SK-N-SH (cell line): ENCODE measurements at regions not wholly inside any gene's neighbourhood (a gene's known extent, or its start where the extent isn't known, plus 50 kb on each side); places are given as distances from the start of the nearest gene placed in this dataset.

Experiments
- CTCF ChIA-PET: fragments of 300-600, 350-600 bp; formaldehyde crosslinking; extraction: SDS; loops from one replicate; lab custom pipeline; 2021; lab: Yijun Ruan, JAX
- POLR2A ChIA-PET: fragments of 350-600 bp; sonication (Branson Sonifier 250); formaldehyde crosslinking; extraction: SDS; loops from one replicate; lab custom pipeline; 2020; ENCODE audit warnings: antibody characterized with exemption, inconsistent platforms; lab: Yijun Ruan, JAX
- DNase-seq: peaks from one replicate; pipeline ENCODE4 v3.0.0; 2012
- H2AFZ ChIP-seq: fragments of 200-600 bp; sonication (generic); 2 replicates; pipeline ENCODE4 v1.8.1; 2016; ENCODE audit warnings: antibody characterized with exemption, mild to moderate bottlenecking, low read depth
- H3F3A ChIP-seq: fragments of 200-600 bp; sonication (generic); replicated peaks from 2 replicates; pipeline ENCODE3; 2016; ENCODE audit warnings: antibody characterized with exemption, mild to moderate bottlenecking; ENCODE audit not compliant: insufficient read depth
- H3K27ac ChIP-seq, 2 experiments: fragments of 200-500 bp in 1 of 2; fragments of 200-600 bp in 1 of 2; sonication (Bioruptor generic) in 1 of 2; sonication (generic), shearing (Covaris generic) in 1 of 2; 2 replicates each; pipeline versions ENCODE4 v1.5.1 to v1.6.1; 2014 to 2016; ENCODE audit warnings: low read depth in 2 of 2, inconsistent platforms in 1 of 2, low read length in 1 of 2, mild to moderate bottlenecking in 1 of 2, mixed read lengths in 1 of 2
- H3K27me3 ChIP-seq: fragments of 200-600 bp; sonication (generic), shearing (Covaris generic); 2 replicates; pipeline ENCODE4 v1.6.1; 2016; ENCODE audit warnings: mixed run types; ENCODE audit not compliant: insufficient read depth
- H3K36me3 ChIP-seq, 2 experiments: fragments of 200-500 bp in 1 of 2; fragments of 200-600 bp in 1 of 2; sonication (Bioruptor generic) in 1 of 2; sonication (generic) in 1 of 2; replicated peaks in 1 of 2; 2 replicates each; pipeline versions ENCODE3 to v1.5.1; 2014 to 2016; ENCODE audit warnings: low read length in 1 of 2, mild to moderate bottlenecking in 1 of 2; ENCODE audit not compliant: insufficient read depth in 2 of 2, control insufficient read depth in 1 of 2
- H3K4me1 ChIP-seq, 2 experiments: fragments of 200-500 bp in 1 of 2; fragments of 200-600 bp in 1 of 2; sonication (Bioruptor generic) in 1 of 2; sonication (generic), shearing (Covaris generic) in 1 of 2; 2 replicates each; pipeline versions ENCODE4 v1.5.1 to v1.6.1; 2014 to 2016; ENCODE audit warnings: low read depth in 1 of 2, low read length in 1 of 2, mixed run types in 1 of 2; ENCODE audit not compliant: insufficient read depth in 2 of 2, control insufficient read depth in 1 of 2
- H3K4me2 ChIP-seq: fragments of 200-600 bp; sonication (generic), shearing (Covaris generic); 2 replicates; pipeline ENCODE4 v1.6.1; 2017; ENCODE audit warnings: mixed run types
- H3K4me3 ChIP-seq, 2 experiments: fragments of 200-500 bp in 1 of 2; fragments of 200-600 bp in 1 of 2; sonication (Bioruptor generic) in 1 of 2; sonication (generic), shearing (Covaris generic) in 1 of 2; 2 replicates each; pipeline versions ENCODE4 v1.5.1 to v1.8.1; 2014 to 2016; ENCODE audit warnings: low read depth in 2 of 2, inconsistent platforms in 1 of 2, low read length in 1 of 2, mild to moderate bottlenecking in 1 of 2, mixed read lengths in 1 of 2, moderate library complexity in 1 of 2
- H3K79me2 ChIP-seq: fragments of 200-600 bp; sonication (generic); 2 replicates; pipeline ENCODE4 v1.8.1; 2017; ENCODE audit warnings: mild to moderate bottlenecking; ENCODE audit not compliant: insufficient read depth
- H3K9ac ChIP-seq: fragments of 200-600 bp; sonication (generic); 2 replicates; pipeline ENCODE4 v1.6.1; 2017; ENCODE audit warnings: mixed run types
- H3K9me2 ChIP-seq: fragments of 200-600 bp; sonication (generic); 2 replicates; pipeline ENCODE4 v1.6.1; 2017; ENCODE audit warnings: mixed run types
- H3K9me3 ChIP-seq: fragments of 200-600 bp; sonication (generic); 2 replicates; pipeline ENCODE4 v1.6.1; 2017; ENCODE audit warnings: mixed run types, mild to moderate bottlenecking, moderate library complexity
- H4K20me1 ChIP-seq: fragments of 200-600 bp; sonication (generic); 2 replicates; pipeline ENCODE4 v1.6.1; 2017; ENCODE audit warnings: mild to moderate bottlenecking, mixed run types; ENCODE audit not compliant: insufficient read depth
- FOXM1 ChIP-seq: IDR thresholded peaks from 2 replicates; pipeline ENCODE4 v1.4.0; 2012; ENCODE audit warnings: low read depth, mild to moderate bottlenecking
- RFX5 ChIP-seq: IDR thresholded peaks from 2 replicates; pipeline ENCODE4 v1.6.1; 2012; ENCODE audit warnings: mild to moderate bottlenecking, improper control_type of control experiment, low read length
- SMC3 ChIP-seq: IDR thresholded peaks from 2 replicates; pipeline ENCODE4 v1.6.1; 2012; ENCODE audit warnings: low read depth, low read length, improper control_type of control experiment
- TCF12 ChIP-seq: IDR thresholded peaks from 2 replicates; pipeline ENCODE4 v1.4.0; 2012
- USF2 ChIP-seq: fragments of 150-350 bp; IDR thresholded peaks from 2 replicates; pipeline ENCODE4 v1.6.1; 2017; ENCODE audit warnings: antibody characterized with exemption, low read length, low read depth, borderline replicate concordance
- WGBS: methylation state at CpG from one replicate; pipeline ENCODE4 v1.1.6; 2017; ENCODE audit warnings: low lambda C conversion rate; 5-methylcytosine and 5-hydroxymethylcytosine counted together

GRCh38 chr2:228242591-228242990 is 61.1 kb upstream of the SPHKAP start:
- no peak for TF ChIP-seq TCF12
- TF ChIP-seq, all 33 proteins: peak for 0
- Histone ChIP-seq H3K9me3 (no peaks in the 10 kb centered on the region), H3K9me2 (no peaks in the 10 kb centered on the region), H3K79me2 (no peaks in the 10 kb centered on the region), H4K20me1 (no peaks in the 10 kb centered on the region), H3K4me2 (no peak overlapping the region), H3K9ac (no peak overlapping the region), H3K27ac (no peak overlapping the region), H3K4me1 (no peaks in the 10 kb centered on the region), H3K4me3 (no peak overlapping the region), H3K36me3 (no peaks in the 10 kb centered on the region), H3K27me3 (no peaks in the 10 kb centered on the region), H2AFZ (no peak overlapping the region), H3F3A (no peaks in the 10 kb centered on the region)
- CTCF ChIA-PET, result no interaction called here
- 11% methylated on average over 1 of the region's 1 CpG for WGBS
- no peak for DNase-seq
- POLR2A ChIA-PET, result no interaction called here

GRCh38 chr2:228239907-228240561 is 58.5 kb upstream of the SPHKAP start:
- H3K36me3 ChIP-seq, result no peaks in the 10 kb centered on the region
- H3K4me2 ChIP-seq, result no peak overlapping the region
- no peak overlapping the region for H3K27ac ChIP-seq
- H3K9me2 ChIP-seq, result no peaks in the 10 kb centered on the region
- H3K9ac ChIP-seq, result no peak overlapping the region
- TF ChIP-seq USF2, result no peak
- no peak for TF ChIP-seq FOXM1
- TF ChIP-seq SMC3, result no peak
- TF ChIP-seq, all 33 proteins: peak for 0
- H3K4me1 ChIP-seq, result no peaks in the 10 kb centered on the region
- no peak for DNase-seq
- WGBS, result 3% methylated on average over 2 of the region's 2 CpGs
- no peak overlapping the region for H3K4me3 ChIP-seq
- H3K9me3 ChIP-seq, result no peaks in the 10 kb centered on the region
- POLR2A ChIA-PET, result no interaction called here
- no peak overlapping the region for H2AFZ ChIP-seq
- no peaks in the 10 kb centered on the region for H3K79me2 ChIP-seq
- CTCF ChIA-PET, result no interaction called here
- H3K27me3 ChIP-seq, result no peaks in the 10 kb centered on the region
- H4K20me1 ChIP-seq, result no peaks in the 10 kb centered on the region
- no peaks in the 10 kb centered on the region for H3F3A ChIP-seq

GRCh38 chr2:228239207-228239906 is 57.9 kb upstream of the SPHKAP start:
- Histone ChIP-seq H3K9ac (no peak overlapping the region), H3K4me2 (no peak overlapping the region), H3F3A (no peaks in the 10 kb centered on the region), H3K9me3 (no peaks in the 10 kb centered on the region), H3K27me3 (no peaks in the 10 kb centered on the region), H4K20me1 (no peaks in the 10 kb centered on the region), H3K9me2 (no peaks in the 10 kb centered on the region), H3K4me3 (no peak overlapping the region), H2AFZ (no peak overlapping the region), H3K36me3 (no peaks in the 10 kb centered on the region), H3K4me1 (no peaks in the 10 kb centered on the region), H3K79me2 (no peaks in the 10 kb centered on the region), H3K27ac (no peak overlapping the region)
- 0% methylated on average over 1 of the region's 1 CpG for WGBS
- DNase-seq, result no peak
- TF ChIP-seq RFX5, result no peak
- TF ChIP-seq SMC3, result no peak
- POLR2A ChIA-PET, result no interaction called here
- CTCF ChIA-PET, result no interaction called here
